HG02763 (cell line): ENCODE measurements at regions not wholly inside any gene's neighbourhood (a gene's known extent, or its start where the extent isn't known, plus 50 kb on each side); places are given as distances from the start of the nearest gene placed in this dataset.
"Not testable (repeated sequence)": the region's sequence is repeated elsewhere in the genome, so short reads cannot be mapped to it uniquely, and the experiment has no call there.

ENCODE experiments used
- ATAC-seq: cut with Tn5 transposase; IDR thresholded peaks from one replicate; pipeline ENCODE4 v1.9.1; 2021; ENCODE audit warnings: mild to moderate bottlenecking, moderate library complexity; ENCODE audit not compliant: unreplicated experiment

- ATAC-seq, result no peak
Measured at GRCh38 chr19:31444931-31445330, 95.7 kb upstream of the TSHZ3 start.

DNA sequence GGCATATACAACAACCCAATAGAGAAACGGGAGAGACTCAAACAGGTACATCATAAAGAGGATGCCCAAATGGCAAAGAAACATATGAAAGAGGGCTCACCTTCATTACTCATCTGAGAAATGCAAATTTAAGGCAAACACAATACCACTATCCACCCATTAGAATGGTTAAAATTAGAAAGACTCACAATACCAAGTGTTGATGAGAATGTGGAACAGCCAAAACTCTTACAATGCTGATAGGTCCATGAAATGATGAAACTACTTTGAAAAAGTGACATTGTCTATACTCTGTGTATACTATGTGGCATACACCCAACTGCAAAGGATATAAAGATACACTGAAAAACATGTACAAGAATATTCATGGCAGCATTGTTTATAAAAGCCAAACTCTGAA, 96.2 kb upstream of the TSHZ3 start:
- no peak for ATAC-seq

DNA sequence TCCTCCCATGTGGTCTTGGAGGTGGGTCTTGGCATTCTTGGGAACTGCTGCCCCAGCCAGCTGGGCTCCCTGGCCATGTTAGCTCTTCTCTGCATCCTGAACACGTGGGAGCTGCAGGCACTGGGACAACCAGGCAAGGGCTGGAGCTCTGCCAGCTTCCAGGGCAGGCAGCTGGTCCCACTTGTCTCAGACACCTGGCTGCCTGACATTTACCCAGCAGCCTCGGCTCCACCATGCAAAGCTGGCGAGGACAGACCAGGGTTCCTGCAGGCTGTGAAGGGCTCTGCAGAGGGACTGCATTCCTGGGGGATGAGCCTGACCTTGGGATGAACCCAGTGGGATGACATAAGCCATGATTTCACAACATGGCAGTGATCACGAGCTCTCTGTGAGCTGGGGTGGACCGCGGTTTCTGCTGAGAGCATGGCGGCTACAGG, 99.0 kb upstream of the TSHZ3 start:
- no peak for ATAC-seq

DNA sequence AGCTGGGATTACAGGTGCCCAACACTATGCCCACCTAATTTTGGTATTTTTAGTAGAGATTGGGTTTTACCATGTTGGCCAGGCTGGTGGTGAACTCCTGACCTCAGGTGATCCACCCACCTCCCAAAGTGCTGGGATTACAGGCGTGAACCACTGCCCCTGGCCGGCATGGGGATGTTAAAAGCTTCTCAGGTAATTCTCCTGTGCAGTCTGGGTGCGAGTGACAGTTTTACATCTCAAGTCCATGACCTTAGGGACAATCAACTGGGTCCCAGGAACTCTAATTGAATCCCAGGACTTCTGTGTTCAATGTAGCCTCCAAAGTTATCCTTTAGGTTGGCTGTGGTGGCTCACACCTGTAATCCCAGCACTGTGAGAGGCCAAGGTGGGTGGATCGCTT, 100.1 kb upstream of the TSHZ3 start:
- no peak for ATAC-seq

- ATAC-seq, result no peak
Measured at GRCh38 chr19:31450696-31451095, 101.5 kb upstream of the TSHZ3 start.

GRCh38 chr19:31451686-31452330, 102.6 kb upstream of the TSHZ3 start:
- no peak for ATAC-seq

DNA sequence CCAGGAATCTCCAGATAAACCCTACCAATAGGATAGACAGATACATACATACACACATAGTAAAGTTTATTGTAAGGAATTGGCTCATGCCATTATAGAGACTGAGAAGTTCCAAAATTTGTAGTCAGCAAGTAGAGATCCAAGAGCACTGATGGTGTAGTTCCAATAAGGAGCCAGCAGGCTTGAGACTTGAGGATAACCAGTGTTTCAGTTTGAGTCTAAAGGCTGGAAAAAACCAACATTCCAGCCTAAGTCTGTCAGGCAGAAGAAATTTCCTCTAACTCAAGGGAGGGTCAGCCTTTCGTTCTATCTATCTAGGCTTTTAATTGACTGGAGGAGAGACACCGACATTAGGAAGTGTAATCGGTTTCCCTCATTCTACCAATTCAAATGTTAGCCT, 110.2 kb upstream of the TSHZ3 start:
- ATAC-seq, result no peak

DNA sequence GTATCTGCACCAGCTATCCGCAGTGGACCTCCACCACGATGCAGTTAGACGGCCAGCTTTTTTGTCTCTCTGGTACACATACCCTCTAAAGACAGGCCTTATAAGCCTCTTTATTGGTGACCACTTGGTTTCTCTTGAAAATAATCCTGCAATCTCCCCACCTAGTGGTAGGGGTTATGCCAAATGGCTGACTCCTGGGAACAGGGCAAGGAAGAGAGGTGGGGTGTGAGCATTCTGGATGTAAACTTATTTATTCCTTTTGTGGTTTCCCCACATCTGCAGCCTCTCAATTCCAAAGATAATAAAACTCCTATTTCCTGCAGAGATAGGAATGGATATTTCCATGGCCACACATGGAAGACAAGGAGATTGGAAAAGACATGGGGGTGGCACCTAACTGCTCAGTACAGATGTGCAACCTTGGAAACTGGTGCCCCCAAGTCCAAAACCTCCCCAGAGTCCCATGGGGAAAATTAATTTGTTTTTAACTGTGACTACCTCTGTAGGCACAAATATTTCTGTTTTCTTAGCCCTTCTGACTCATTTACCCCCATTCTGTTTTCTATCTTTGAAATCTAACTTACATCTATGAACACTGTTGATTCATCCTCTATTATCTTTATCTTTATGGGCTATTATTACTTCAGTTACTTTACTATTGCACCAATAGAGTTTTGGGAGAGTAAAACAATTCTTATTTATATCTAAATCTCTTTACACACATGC, 112.7 kb upstream of the TSHZ3 start:
- no peak for ATAC-seq

- no peak for ATAC-seq
Measured at GRCh38 chr19:31470229-31470939, 121.1 kb upstream of the TSHZ3 start.

GRCh38 chr19:31470952-31471351, 121.7 kb upstream of the TSHZ3 start:
- no peak for ATAC-seq

- ATAC-seq, result no peak
Measured at GRCh38 chr19:31478241-31478640, 129.0 kb upstream of the TSHZ3 start.

- no peak for ATAC-seq
Measured at GRCh38 chr19:31483226-31483857, 134.1 kb upstream of the TSHZ3 start.

- not testable (repeated sequence) for ATAC-seq
Measured at GRCh38 chr19:31484858-31485410, 135.7 kb upstream of the TSHZ3 start.

DNA sequence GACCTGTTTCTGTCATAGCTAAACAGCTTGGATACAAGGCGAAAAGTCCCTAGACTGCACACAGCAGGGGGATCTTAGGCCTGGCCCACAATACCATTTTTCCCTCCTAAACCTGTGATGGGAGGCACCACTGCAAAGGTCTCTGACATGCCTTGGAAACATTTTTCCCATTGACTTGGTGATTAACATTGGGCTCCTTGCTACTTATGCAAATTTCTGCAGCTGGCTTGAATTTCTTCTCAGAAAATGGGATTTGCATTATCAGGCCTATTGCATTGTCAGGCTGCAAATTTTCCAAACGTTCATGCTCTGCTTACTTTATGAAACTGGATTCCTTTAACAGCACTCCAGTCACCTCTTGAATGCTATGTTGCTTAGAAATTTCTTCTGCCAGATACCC, 136.2 kb upstream of the TSHZ3 start:
- ATAC-seq, result no peak

DNA sequence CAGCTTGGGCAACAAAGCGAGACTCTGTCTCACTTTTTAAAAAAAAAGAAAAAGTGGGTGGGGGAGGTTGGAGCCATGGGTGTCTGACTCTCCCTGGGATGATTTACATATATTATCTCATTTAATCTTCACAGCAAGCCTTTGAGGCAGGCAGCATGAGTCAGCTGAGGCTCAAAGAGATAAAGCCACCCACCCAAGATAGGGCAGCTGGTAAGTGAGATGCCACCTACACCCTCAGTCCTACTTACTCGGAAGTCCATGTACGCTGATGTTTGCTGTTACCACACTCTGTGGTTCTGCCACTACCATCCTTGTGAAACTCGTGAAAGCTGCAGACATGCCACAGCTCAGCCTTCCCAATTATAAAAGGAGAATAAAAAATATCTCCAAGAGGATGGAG, 142.0 kb upstream of the TSHZ3 start:
- ATAC-seq, result no peak

DNA sequence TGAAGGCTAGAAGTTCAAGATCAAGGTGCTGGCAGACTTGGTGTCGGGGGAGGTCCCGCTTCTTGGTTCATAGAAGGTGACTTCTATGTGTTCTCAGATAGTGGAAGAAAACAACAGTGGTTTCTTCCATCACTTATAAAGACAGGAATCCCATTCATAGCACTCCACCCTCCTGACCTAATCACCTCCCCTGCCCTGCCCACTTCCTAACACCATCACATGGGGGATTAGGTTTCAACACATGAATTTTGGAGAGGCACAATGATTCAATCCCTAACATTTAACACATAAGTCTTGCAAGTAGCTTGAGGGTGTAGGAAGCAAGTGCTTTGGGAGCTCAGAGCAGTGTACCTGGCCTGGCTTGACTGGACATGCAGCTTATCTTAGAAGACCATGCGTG, 142.8 kb upstream of the TSHZ3 start:
- no peak for ATAC-seq

DNA sequence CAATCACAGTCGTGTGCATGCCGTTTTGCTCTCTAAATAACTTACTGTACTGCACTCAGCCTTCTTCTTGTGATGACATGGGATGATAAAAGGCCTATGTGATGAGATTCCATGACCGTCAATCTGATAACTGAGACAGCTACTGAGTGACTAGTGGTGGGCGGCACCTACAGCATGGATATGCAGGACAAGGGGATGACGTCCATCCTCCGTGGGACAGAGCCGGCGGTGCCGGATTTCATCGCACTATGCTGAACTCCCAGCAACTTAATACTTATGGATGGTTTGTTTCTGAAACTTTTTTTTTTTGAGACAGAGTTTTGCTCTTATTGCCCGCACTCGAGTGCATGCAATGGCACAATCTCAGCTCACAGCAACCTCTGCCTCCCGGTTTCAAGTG, 146.8 kb upstream of the TSHZ3 start:
- ATAC-seq, result no peak

DNA sequence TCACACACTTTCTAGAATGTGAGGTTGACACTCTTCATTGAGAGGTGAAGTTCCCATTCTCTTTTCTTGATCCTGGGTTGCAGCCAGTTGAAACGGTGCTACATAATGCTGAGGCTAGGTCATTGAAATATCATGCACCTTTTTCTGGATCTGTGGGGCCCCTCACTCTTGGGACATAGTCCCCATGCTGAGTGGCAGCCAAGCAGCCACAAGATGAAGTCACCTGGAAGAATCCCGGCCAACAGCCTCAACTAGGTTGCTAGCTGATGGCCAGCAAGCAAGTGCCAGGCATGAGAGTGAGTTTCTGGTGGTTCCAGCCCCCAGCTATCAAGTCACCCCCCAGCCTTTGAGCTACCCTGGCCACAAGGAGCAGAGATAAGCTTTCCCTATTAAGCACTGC, 148.5 kb upstream of the TSHZ3 start:
- no peak for ATAC-seq

GRCh38 chr19:31498781-31499180, 149.5 kb upstream of the TSHZ3 start:
- no peak for ATAC-seq

- no peak for ATAC-seq
Measured at GRCh38 chr19:31499281-31500196, 150.3 kb upstream of the TSHZ3 start.
